Neural cell (in vitro differentiated cells): ENCODE measurements at regions not wholly inside any gene's neighbourhood (a gene's known extent, or its start where the extent isn't known, plus 50 kb on each side); places are given as distances from the start of the nearest gene placed in this dataset.
A peak's percentile ranks its signal among the peaks of the same experiment; 100 is the strongest.

Experiments used
- CTCF ChIP-seq: fragments of 450-650 bp; IDR thresholded peaks from 2 replicates; pipeline ENCODE4 v1.5.1; 2014; ENCODE audit warnings: antibody characterized with exemption, mild to moderate bottlenecking, moderate library complexity; ENCODE audit not compliant: poor library complexity, severe bottlenecking
- POLR2AphosphoS5 ChIP-seq: IDR thresholded peaks from 2 replicates; pipeline ENCODE4 v1.6.1; 2012

GRCh38 chr13:99766641-99767045 is 204.9 kb downstream of the ZIC5 start:
- TF ChIP-seq CTCF (peak; percentile 12), POLR2AphosphoS5 (no peak)
